Caco-2 (cell line): ENCODE measurements at regions not wholly inside any gene's neighbourhood (a gene's known extent, or its start where the extent isn't known, plus 50 kb on each side); places are given as distances from the start of the nearest gene placed in this dataset.

Experiments used
- BruUV-seq: library from RNA; stranded (reverse); fragments of 400-500 nt; replicated peaks from 2 replicates; lab custom pipeline; 2021; lab: Mats Ljungman, UMichigan
- CTCF ChIA-PET: fragments of 300-600 bp; sonication (Branson Sonifier 250); formaldehyde crosslinking; loops from one replicate; lab custom pipeline; 2022; ENCODE audit warnings: antibody characterized with exemption; lab: Charles Lee
- POLR2A ChIA-PET: fragments of 300-600 bp; sonication (Branson Sonifier 250); formaldehyde crosslinking; loops from one replicate; lab custom pipeline; 2022; ENCODE audit warnings: antibody characterized with exemption; lab: Charles Lee
- DNase-seq, 2 experiments: peaks; one replicate each; pipeline versions ENCODE4 v3.0.0 to v3.0.0-alpha.2; 2020 to 2022
- H3K27me3 ChIP-seq: replicated peaks from 2 replicates; pipeline ENCODE4 v1.6.0; 2011; ENCODE audit warnings: low read length; ENCODE audit not compliant: control insufficient read depth, insufficient read depth
- H3K36me3 ChIP-seq: 2 replicates; pipeline ENCODE4 v1.5.1; 2011; ENCODE audit warnings: low read length; ENCODE audit not compliant: control insufficient read depth, insufficient read depth
- H3K4me1 ChIP-seq: fragments of 250-450 bp; sonication (Bioruptor Pico); 2 replicates; pipeline ENCODE4 v1.5.1; 2020; ENCODE audit warnings: mild to moderate bottlenecking
- H3K4me3 ChIP-seq: 2 replicates; pipeline ENCODE4 v1.5.1; 2011; ENCODE audit warnings: low read depth, mild to moderate bottlenecking, control low read depth, low read length
- H3K9me3 ChIP-seq: fragments of 250-450 bp; sonication (Bioruptor Pico); 2 replicates; pipeline ENCODE4 v1.5.1; 2020; ENCODE audit warnings: mild to moderate bottlenecking, moderate library complexity
- H3K27ac Mint-ChIP-seq: one replicate; pipeline ENCODE4 v1.8.0; 2022; ENCODE audit warnings: mixed read lengths; ENCODE audit not compliant: unreplicated experiment
- H3K27me3 Mint-ChIP-seq: one replicate; pipeline ENCODE4 v1.8.0; 2022; ENCODE audit warnings: mixed read lengths; ENCODE audit not compliant: insufficient read depth, unreplicated experiment
- H3K36me3 Mint-ChIP-seq: one replicate; pipeline ENCODE4 v1.8.0; 2022; ENCODE audit warnings: mild to moderate bottlenecking, mixed read lengths; ENCODE audit not compliant: insufficient read depth, unreplicated experiment
- H3K4me1 Mint-ChIP-seq: one replicate; pipeline ENCODE4 v1.8.0; 2022; ENCODE audit warnings: low read depth, mixed read lengths; ENCODE audit not compliant: unreplicated experiment
- H3K4me3 Mint-ChIP-seq: one replicate; pipeline ENCODE4 v1.8.0; 2022; ENCODE audit warnings: mild to moderate bottlenecking, moderate library complexity, mixed read lengths; ENCODE audit not compliant: unreplicated experiment
- H3K9me3 Mint-ChIP-seq: one replicate; pipeline ENCODE4 v1.8.0; 2022; ENCODE audit warnings: mixed read lengths; ENCODE audit not compliant: unreplicated experiment
- CTCF ChIP-seq, 2 experiments: fragments of 200-600 bp in 1 of 2; IDR thresholded peaks; 1 replicate in 1 of 2; 2 replicates in 1 of 2; pipeline versions ENCODE4 v1.5.1 to v1.8.0; 2011 to 2022; ENCODE audit warnings: antibody characterized with exemption in 1 of 2, control low read depth in 1 of 2, inconsistent platforms in 1 of 2, low read depth in 1 of 2, low read length in 1 of 2, mild to moderate bottlenecking in 1 of 2, moderate library complexity in 1 of 2; ENCODE audit not compliant: insufficient read depth in 1 of 2, severe bottlenecking in 1 of 2, unreplicated experiment in 1 of 2
- intact Hi-C: fragments of 100-400 bp; cut with micrococcal nuclease; formaldehyde crosslinking; loops from one replicate; pipeline ENCODE4 v1.10.0; 2022; ENCODE audit not compliant: unreplicated experiment

GRCh38 chr1:110774398-110774797 is 98.5 kb upstream of the CD53 start:
- POLR2A ChIA-PET: no interaction called here
- Mint-ChIP-seq H3K4me3 (no peak overlapping the region), H3K4me1 (no peaks in the 10 kb centered on the region), H3K27ac (no peak overlapping the region), H3K27me3 (peaks cover 17% of the 10 kb centered on the region), H3K36me3 (no peaks in the 10 kb centered on the region), H3K9me3 (peaks cover 10% of the 10 kb centered on the region)
- no peak for TF ChIP-seq CTCF (IDR thresholded peaks at IDR 0.05; ENCODE audit: insufficient read depth in 1 of 2, low read depth in 1 of 2, low read length in 1 of 2, severe bottlenecking in 1 of 2, unreplicated experiment in 1 of 2)
- CTCF ChIA-PET: no interaction called here
- DNase-seq: no peak
- no peaks in the 10 kb centered on the region for H3K27me3 ChIP-seq
- intact Hi-C loops: no loop called here
- no peaks in the 10 kb centered on the region for H3K4me1 ChIP-seq
- H3K4me3 ChIP-seq: no peak overlapping the region
- H3K9me3 ChIP-seq: no peaks in the 10 kb centered on the region
- H3K36me3 ChIP-seq: no peaks in the 10 kb centered on the region
- no TSS peak for BruUV-seq

GRCh38 chr1:110773813-110774212 is 99.1 kb upstream of the KCNA3 start:
- Mint-ChIP-seq H3K27ac (no peak overlapping the region), H3K36me3 (no peaks in the 10 kb centered on the region), H3K4me1 (no peaks in the 10 kb centered on the region), H3K27me3 (peaks cover 14% of the 10 kb centered on the region), H3K9me3 (peaks cover 10% of the 10 kb centered on the region), H3K4me3 (no peak overlapping the region)
- Histone ChIP-seq H3K4me1 (no peaks in the 10 kb centered on the region), H3K27me3 (no peaks in the 10 kb centered on the region), H3K36me3 (no peaks in the 10 kb centered on the region), H3K4me3 (no peak overlapping the region), H3K9me3 (no peaks in the 10 kb centered on the region)
- ChIA-PET CTCF (no interaction called here), POLR2A (no interaction called here)
- DNase-seq: no peak
- intact Hi-C loops: no loop called here
- no TSS peak for BruUV-seq
- TF ChIP-seq CTCF (IDR thresholded peaks at IDR 0.05; ENCODE audit: insufficient read depth in 1 of 2, low read depth in 1 of 2, low read length in 1 of 2, severe bottlenecking in 1 of 2, unreplicated experiment in 1 of 2): no peak

GRCh38 chr1:110771245-110772022 is 96.7 kb upstream of the KCNA3 start:
- Mint-ChIP-seq H3K9me3 (peaks cover 10% of the 10 kb centered on the region), H3K27ac (no peak overlapping the region), H3K36me3 (no peaks in the 10 kb centered on the region), H3K27me3 (peaks cover 12% of the 10 kb centered on the region), H3K4me1 (no peaks in the 10 kb centered on the region), H3K4me3 (no peak overlapping the region)
- H3K4me3 ChIP-seq: no peak overlapping the region
- DNase-seq: no peak
- H3K36me3 ChIP-seq: no peaks in the 10 kb centered on the region
- H3K27me3 ChIP-seq: no peaks in the 10 kb centered on the region
- intact Hi-C loops: no loop called here
- ChIA-PET POLR2A (no interaction called here), CTCF (no interaction called here)
- H3K9me3 ChIP-seq: no peaks in the 10 kb centered on the region
- no peak for TF ChIP-seq CTCF (IDR thresholded peaks at IDR 0.05; ENCODE audit: insufficient read depth in 1 of 2, low read depth in 1 of 2, low read length in 1 of 2, severe bottlenecking in 1 of 2, unreplicated experiment in 1 of 2)
- BruUV-seq: no TSS peak
- no peaks in the 10 kb centered on the region for H3K4me1 ChIP-seq
